Glomerular endothelial cell (primary cell): ENCODE measurements at regions not wholly inside any gene's neighbourhood (a gene's known extent, or its start where the extent isn't known, plus 50 kb on each side); places are given as distances from the start of the nearest gene placed in this dataset.

Experiments
- DNase-seq: peaks from one replicate; pipeline ENCODE4 v3.0.0-alpha.2; 2011; ENCODE audit warnings: low read depth, low spot score; ENCODE audit errors: extremely low read depth

GRCh38 chr15:47177177-47177576 lies 540.1 kb upstream of the SEMA6D start:
- no peak for DNase-seq

GRCh38 chr15:47179988-47180387 lies 537.3 kb upstream of the SEMA6D start:
- no peak for DNase-seq

- DNase-seq, result no peak
Observed at GRCh38 chr15:47182818-47183217, 534.5 kb upstream of the SEMA6D start.

GRCh38 chr15:47184003-47184907 lies 533.0 kb upstream of the SEMA6D start:
- no peak for DNase-seq

GRCh38 chr15:47184908-47185801 lies 532.1 kb upstream of the SEMA6D start:
- no peak for DNase-seq

GRCh38 chr15:47186075-47186474 lies 531.2 kb upstream of the SEMA6D start:
- no peak for DNase-seq

GRCh38 chr15:47188758-47189507 lies 528.4 kb upstream of the SEMA6D start:
- DNase-seq, result no peak

GRCh38 chr15:47194718-47195117 lies 522.6 kb upstream of the SEMA6D start:
- no peak for DNase-seq

- DNase-seq, result peak; percentile 42
Observed at GRCh38 chr15:47196048-47196447, 521.3 kb upstream of the SEMA6D start.

GRCh38 chr15:47203993-47204392 lies 513.3 kb upstream of the SEMA6D start:
- no peak for DNase-seq

GRCh38 chr15:47206358-47206978 lies 510.8 kb upstream of the SEMA6D start:
- no peak for DNase-seq

- no peak for DNase-seq
Observed at GRCh38 chr15:47209591-47209990, 507.7 kb upstream of the SEMA6D start.

GRCh38 chr15:47212222-47213010 lies 504.9 kb upstream of the SEMA6D start:
- DNase-seq, result no peak

GRCh38 chr15:47213883-47214282 lies 503.4 kb upstream of the SEMA6D start:
- DNase-seq, result no peak

- DNase-seq, result no peak
Observed at GRCh38 chr15:47218295-47218694, 499.0 kb upstream of the SEMA6D start.

GRCh38 chr15:47244361-47244760 lies 472.9 kb upstream of the SEMA6D start:
- DNase-seq, result no peak

GRCh38 chr15:47246317-47246716 lies 471.0 kb upstream of the SEMA6D start:
- no peak for DNase-seq

- DNase-seq, result no peak
Observed at GRCh38 chr15:47258521-47258920, 458.8 kb upstream of the SEMA6D start.

- DNase-seq, result no peak
Observed at GRCh38 chr15:47265686-47266085, 451.6 kb upstream of the SEMA6D start.

- DNase-seq, result no peak
Observed at GRCh38 chr15:47266566-47266965, 450.7 kb upstream of the SEMA6D start.
